GM10266 (cell line): ENCODE measurements at regions not wholly inside any gene's neighbourhood (a gene's known extent, or its start where the extent isn't known, plus 50 kb on each side); places are given as distances from the start of the nearest gene placed in this dataset.

Experiments
- DNase-seq: peaks from one replicate; pipeline ENCODE4 v3.0.0; 2012; ENCODE audit errors: extremely low spot score
- TF ChIP-seq, protein P1 (sequence below): IDR thresholded peaks from 2 replicates; pipeline ENCODE4 v1.5.1; 2012; ENCODE audit warnings: mild to moderate bottlenecking, low read depth; ENCODE audit not compliant: control insufficient read depth, insufficient read depth; ENCODE audit errors: missing control alignments

DNA sequence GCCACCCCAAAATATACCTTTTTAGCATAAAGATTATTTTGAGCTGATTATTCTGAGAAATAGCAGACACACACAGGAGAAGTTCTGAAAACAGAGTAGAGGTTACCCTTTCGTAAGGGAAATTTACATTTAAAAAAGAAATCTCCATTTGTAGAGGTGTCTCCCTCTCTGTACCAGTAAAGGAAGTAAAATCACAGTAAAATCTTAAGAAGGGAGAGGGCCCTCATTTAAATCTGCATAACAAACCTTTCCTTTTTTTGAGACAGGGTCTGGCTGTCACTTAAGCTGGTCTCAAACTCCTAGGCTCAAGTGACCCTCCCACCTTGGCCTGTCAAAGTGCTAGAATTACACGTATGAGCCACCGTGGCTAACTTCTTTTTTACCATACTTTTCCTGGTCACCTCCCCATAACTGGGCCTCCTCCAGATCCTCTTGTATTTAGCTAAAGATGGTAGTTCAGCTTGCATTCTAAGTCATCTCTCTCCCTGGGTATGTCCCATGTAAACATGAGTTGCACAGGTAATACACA, 92.2 kb upstream of the INTU start:
- DNase-seq, result no peak
- TF ChIP-seq, protein P1, sequence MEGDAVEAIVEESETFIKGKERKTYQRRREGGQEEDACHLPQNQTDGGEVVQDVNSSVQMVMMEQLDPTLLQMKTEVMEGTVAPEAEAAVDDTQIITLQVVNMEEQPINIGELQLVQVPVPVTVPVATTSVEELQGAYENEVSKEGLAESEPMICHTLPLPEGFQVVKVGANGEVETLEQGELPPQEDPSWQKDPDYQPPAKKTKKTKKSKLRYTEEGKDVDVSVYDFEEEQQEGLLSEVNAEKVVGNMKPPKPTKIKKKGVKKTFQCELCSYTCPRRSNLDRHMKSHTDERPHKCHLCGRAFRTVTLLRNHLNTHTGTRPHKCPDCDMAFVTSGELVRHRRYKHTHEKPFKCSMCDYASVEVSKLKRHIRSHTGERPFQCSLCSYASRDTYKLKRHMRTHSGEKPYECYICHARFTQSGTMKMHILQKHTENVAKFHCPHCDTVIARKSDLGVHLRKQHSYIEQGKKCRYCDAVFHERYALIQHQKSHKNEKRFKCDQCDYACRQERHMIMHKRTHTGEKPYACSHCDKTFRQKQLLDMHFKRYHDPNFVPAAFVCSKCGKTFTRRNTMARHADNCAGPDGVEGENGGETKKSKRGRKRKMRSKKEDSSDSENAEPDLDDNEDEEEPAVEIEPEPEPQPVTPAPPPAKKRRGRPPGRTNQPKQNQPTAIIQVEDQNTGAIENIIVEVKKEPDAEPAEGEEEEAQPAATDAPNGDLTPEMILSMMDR, result no peak

DNA sequence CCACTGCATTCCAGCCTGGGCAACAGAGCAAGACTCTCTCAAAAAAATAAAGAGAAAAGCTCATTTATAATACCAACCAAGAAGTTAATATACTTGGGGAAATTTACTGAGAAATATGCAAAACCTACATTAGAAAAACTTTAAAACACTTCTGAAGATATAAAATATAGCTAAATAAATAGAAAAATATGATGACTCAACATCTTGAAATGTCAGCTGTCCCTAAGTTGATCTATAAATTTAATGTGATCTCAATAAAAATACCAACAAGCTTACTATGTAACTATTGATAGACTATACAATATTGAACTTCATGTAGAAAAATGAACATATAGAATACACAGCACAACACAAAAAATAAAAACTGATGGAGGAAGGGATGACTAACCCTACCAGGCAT, 87.5 kb upstream of the INTU start:
- TF ChIP-seq, protein P1, result no peak
- DNase-seq, result no peak

DNA sequence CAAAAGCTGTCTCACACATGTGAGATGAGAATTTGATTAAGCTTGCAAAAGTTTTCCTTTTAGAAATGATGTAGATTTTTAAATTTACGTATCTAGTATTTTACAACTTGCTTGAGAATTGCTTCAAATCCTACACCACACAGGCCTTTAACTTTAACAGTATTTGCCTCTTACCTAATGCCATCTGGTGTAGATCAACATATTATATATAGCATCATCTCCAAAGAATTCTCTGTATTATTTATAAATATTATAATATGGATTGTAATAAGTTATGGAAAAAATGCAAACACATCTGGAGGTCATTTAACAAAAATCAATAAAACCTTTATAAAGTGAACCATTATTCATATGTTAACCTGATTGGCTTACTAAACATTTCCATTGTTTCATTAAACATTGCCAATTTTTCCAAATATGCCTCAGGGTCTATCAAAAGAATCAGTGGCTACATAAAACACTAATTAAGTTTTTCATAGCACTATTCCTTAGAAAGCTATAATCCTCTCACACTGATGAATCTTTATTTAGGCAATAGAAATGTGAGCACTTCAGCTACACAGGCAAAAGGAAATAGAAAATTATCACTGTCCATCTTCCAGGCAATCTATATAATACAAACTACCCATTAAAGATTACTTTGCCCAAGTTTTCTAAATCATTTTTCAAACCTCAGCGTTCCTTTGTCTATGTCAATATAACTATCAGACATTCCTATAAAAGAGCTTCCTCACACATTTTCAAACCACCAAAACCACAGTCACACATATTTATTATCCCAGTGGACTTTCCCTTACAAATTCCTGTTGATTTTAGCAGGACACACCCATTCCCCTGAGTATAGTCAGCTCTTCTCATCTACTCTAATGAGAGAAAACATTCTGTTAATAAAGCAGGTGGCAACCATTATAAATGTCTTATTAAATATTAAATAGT, 83.5 kb upstream of the INTU start:
- no peak for DNase-seq
- TF ChIP-seq, protein P1, result no peak

DNA sequence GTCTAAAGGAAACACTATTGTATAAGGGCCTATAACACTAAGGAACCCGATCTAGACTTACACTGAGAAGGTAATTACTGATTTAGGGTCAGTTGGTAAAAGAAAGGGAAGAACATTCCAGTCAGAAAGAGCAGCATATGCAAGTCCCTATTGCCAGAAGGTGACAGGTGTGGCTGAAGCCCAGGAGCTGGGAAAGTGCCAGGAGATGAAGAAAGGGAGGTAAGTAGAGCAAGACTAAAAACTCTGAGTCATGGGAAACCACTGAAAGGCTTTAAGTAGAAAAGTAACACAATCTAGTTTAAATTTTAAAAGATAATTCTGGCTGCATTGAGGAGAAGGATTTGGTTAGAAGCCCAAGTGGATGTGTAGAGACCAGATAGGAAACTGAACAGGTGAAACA, 77.7 kb upstream of the INTU start:
- DNase-seq, result no peak

DNA sequence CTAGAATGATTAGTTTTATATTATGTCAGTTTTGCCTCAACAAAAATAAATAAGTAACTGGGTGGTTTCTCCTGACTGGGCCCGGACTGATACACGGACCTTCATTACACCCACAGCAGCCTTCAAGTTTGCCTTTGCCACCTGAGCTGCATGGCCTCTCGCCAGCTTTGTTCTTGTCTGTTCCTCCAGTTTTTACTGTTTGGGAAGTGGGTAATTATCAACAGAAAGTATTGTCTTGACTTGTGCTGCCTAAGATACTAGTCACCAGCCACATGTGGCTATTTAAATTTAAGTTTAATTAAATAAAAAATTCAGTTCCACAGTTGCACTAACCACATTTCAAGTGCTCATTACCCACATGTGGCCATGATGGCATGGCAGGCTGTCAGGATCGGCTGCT, 74.7 kb upstream of the INTU start:
- TF ChIP-seq, protein P1, result no peak

More for the DNA sequence above, 77.7 kb upstream of the INTU start:
- TF ChIP-seq, protein P1, result no peak

DNA sequence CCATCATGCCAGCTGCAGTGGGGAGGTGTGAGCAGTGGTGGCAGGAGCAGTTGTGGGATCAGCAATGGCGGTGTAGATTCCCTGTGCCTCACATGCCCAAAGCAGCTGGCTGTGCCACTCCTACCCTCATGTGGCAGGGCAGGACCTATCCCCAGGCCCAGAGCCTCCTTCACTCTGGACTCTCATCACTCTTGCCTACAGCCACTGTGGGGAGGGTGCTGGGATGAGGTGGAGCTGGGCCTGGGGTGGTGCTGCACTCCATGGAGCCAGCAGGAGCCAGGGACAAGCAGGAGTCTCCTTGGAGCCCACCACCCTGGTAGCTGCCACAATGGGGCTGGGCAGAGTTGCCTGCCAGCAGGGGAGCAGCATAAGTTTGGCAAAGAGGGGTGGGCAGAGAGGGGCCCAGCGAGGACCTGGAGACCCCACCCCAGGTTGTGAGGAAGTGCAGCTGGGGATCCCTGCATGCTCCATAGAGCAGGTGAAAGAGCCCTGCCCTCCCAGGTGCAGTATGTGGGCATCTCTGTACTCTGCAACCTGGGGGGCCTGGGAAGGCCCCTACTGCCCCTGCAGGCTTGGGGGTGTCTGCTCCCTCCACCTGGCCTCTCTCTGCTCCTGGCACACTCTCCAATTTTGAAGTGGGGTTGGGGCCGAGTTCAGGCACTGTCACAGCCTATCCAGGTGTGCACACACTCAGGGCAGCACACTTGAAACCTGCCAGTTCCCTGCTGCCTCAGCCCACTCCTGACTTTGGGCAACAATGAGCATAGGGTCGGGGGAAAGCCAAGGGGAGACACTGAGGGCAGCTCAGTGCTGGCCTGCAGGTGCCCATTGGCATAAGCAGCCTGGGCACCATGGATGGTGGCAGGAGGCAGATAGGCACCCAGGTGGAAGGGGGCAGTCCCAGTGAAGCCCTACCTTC, 74.0 kb upstream of the INTU start:
- TF ChIP-seq, protein P1, result no peak
- DNase-seq, result no peak

More for the DNA sequence above, 74.7 kb upstream of the INTU start:
- no peak for DNase-seq

DNA sequence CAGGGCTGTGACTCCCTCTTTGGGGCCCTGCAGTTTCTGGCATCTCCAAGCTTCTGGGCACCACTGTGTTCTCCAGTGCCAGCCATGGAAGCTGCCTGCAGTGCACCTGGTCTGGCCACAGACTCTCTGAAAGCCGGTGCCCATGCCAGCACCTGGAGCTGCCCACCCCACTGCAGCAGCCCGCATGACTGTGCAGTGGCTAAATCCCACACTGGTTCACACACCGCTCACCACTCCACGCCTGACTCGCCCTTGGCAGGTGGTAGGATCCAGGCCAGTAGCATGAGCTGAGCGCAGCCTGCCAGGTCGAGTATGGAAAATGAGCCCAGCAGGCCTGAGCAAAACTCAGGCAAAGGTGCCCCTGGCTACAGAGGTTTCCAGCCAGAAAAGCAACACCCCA, 72.8 kb upstream of the INTU start:
- TF ChIP-seq, protein P1, result no peak
- DNase-seq, result no peak
